Kidney tubule cell (primary cell): ENCODE measurements at regions not wholly inside any gene's neighbourhood (a gene's known extent, or its start where the extent isn't known, plus 50 kb on each side); places are given as distances from the start of the nearest gene placed in this dataset.
"Not testable (repeated sequence)": the region's sequence is repeated elsewhere in the genome, so short reads cannot be mapped to it uniquely, and the experiment has no call there.

Experiments
- DNase-seq: peaks from one replicate; pipeline ENCODE4 v3.0.0-alpha.2; 2018; ENCODE audit warnings: low spot score

DNA sequence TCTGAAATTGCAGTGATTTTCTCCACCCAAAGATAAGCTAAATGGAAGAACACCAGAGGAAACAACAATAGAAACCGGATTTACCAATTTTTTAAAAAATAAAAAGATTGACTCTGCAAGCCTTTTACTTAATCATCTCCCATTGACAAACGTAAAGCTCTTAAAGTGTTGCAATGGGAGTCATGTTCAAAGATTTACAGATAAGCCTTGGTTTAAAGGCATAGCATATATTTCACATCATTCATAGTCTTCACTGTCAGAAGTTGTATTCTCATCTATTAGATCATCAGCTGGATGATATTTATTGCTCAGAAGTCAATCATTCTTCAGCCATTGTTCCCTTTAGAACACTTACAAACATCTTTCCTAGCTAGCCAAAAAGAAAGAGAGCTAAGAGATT, 397.6 kb downstream of the GBE1 start:
- DNase-seq = no peak

DNA sequence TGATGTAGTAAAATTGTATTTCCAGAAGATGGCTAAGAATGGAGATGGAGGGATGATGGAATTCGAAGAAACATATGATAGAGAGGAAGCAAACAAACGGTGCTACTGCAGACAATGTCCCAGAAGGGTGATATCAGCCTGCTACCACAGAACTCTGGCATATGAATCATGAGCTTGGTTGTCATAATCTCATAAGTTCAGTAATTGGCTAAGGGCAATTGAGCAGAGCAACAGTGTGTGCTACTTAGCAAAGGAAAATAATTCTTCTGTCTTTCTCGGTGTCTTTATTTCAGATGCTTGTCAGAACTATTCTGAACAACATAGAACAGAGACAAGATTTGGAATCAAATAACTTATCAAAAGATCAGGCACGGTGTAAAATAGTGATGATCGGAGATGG, 407.3 kb downstream of the GBE1 start:
- no peak for DNase-seq

DNA sequence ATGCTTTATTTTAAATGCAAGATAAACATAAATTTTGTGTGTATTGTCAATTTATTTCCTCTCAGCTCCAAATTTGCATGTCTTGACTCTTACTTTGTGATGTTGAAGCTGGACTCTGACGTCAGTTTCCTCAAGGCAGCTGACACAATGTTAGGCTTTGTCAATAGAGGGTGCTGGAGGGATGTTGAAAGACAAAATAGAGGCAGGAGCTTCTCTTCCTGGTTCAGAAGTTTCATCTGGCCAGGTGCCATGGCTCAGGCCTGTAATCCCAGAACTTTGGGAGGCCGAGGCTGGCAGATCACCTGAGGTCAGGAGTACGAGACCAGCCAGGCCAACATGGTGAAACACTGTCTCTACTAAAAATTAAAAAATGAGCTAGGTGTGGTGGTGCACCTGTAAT, 408.6 kb downstream of the GBE1 start:
- DNase-seq = peak; percentile 58

DNA sequence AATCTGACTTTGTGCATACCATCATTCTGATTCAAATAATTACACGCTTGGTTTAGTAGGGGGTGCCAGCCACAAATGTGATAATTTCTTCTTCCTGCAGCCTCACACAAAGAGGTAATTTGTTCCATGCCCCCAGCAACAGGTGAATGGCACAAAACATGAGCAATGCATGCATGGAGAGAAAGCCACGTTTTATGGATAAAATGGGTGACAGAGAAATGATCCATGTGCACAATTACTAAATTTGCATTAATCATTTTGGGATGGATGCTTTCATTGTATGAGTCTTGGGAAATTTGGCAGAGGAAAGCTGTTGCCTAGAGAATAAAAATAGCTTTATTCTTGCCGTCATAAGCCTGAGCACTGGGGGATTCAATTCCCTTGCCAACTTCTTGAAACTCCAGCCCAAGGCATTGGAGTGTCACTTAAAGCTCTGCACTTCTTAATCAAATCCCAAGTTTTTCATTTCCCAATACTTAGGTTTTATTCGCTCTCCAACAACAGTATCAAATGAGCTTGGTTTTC, 411.6 kb downstream of the GBE1 start:
- no peak for DNase-seq

DNA sequence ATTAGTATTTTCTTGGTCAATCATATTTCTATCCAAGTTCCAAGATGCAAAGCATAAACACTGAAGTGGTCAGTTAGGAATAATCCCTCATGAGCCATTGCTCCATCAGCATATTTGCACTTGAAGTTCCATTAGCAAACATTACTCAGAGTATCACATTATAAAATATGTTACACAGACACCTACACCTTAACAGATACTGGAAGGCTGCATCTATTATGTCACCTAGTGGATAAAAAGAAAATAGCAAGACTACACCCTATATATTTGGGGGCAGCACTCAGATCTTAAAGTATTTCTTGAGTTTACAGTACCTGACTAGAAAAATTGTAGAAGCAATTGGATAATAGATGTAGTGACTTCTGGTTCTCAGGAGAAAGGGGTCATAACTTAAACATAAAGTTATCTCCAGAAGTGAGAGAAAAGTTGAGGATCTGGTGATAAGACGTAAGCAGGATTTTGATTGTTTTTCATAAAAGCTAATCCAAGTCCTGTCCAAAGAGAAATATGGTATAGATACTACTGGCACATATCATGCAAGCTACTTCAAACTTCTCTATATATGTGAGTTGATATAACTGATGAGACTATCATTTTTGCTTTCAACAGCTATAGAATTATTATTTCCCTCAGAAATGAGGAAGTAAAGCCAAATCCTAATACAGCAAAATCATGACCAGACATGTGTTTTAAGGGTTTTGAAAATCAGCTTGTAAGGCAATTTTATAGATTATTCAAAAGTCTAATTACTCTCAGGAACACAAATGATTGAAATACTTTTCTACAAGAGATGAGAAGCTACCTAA, 422.2 kb downstream of the GBE1 start:
- peak; percentile 61 for DNase-seq

DNA sequence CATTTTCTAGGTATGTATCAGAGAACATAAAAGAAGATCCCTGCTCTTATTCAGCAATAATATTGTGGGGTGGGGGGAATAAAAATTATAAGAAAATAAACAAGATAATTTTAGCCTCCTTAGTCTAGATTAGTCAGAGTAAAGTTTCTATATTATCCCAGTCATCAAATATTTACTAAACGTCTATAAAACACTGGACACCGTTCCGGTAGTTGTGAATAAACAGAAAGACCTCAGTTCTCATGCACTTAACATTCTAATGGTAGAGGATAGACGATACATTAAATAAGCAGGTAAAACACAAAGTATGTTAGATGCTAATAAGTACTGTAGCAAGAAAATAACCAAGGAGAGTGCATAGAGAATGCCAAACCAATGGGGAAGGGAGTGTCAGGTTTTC, 425.0 kb downstream of the GBE1 start:
- no peak for DNase-seq

DNA sequence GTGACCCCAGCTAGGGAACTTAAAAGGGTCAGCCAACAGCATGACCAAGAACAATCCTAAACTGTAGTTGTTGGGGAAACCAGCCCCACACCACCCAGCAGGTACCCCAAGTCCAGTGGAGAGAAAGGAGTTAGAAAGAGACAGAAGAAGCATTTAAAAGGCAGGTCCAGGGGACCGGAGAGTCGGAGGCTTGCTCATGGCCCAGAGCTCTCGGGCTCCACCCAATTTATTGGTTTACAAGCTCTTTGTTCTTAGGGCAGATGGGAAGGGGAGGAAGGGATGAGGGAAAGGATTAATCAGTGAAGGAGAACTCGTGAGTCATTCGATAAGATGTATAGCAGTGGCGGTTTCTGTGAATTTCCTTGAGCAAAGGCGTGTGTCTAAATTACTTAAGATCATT, 431.6 kb downstream of the GBE1 start:
- not testable (repeated sequence) for DNase-seq

DNA sequence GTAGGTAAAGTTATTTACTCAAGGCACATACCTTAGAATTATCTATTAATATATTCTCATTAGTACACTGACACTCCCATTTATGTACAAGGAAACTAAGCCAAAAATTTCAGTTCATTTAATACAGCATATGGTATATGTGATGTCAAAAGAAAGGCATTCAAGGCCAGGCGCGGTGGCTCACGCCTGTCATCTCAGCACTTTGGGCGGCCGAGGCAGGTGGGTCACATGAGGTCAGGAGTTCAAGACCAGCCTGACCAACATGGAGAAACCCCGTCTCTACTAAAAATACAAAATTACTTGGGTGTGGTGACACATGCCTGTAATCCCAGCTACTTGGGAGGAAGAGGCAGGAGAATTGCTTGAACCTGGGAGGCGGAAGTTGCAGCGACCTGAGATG, 435.2 kb downstream of the GBE1 start:
- no peak for DNase-seq

DNA sequence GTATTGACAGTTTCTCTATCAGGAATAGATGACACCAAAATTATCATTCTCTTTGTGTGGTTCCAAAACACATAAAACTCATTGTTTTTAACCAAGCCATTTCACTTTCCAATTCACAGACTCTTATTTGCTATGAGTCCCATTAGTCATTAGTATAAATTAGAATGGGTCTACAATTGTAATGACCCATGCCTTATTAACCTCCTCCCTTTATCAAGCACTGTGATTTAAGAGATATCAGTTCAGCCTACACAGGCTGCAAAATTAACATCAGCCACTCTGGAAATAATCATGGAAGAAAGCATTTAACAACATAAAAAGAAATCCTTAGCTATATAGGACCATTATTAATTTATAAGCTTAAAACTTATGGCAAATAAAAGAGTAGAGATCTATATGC, 440.6 kb downstream of the GBE1 start:
- no peak for DNase-seq

DNA sequence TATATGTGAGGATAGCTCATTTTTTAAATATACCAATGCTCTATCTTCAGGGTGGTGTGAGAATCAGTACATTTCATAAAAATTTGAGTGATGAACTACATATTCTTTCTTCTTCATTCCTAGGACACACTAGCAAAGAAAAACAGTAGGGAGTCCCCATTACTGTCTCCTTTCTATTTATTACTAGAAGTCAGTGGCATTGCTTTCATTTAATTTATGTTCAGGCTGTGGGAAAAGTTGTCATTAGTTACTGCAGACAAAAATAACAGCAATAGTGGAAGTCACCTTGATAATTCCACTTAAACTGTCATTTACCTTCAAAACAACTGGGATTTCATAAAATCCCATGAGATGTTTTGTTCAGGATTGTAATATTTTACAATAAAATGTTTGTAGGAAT, 446.4 kb downstream of the GBE1 start:
- DNase-seq = no peak

DNA sequence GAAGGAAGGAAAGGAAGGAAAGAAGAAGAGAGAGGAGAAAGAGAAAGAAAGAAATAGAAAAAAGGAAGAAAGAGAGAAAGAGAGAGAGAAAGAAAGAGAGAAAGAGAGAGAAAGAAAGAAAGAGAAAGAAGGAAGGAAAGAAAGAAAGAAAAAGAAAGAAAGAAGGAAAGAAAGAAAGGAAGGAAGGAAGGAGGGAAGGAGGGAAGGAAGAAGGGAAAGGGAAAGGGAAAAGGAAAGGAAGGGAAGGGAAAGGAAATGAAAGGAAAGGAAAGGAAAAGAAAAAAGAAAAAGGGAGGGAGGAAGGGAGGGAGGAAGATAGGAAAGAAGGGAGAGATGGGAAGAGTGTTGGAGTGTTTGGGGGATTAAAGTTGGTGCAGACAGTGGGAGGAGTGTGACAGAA, 450.1 kb downstream of the GBE1 start:
- no peak for DNase-seq

DNA sequence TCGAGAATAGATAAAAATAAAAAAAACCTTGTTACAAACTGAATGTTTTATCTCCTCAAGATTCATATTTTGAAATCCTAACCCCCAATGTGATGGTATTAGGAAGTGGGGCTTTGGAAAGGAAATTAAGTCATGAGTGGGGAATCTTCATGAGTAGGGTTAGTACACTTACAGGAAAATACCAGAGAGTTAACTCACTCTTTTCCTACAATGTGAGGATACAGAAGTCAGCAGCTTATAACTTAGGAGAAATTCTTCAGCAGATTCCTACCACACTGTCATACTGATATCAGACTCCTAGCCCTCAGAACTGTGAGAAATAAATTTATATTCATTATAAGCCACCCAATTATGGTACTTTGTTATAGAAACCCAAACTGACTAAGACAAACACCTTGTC, 453.1 kb downstream of the GBE1 start:
- DNase-seq = peak; percentile 74

DNA sequence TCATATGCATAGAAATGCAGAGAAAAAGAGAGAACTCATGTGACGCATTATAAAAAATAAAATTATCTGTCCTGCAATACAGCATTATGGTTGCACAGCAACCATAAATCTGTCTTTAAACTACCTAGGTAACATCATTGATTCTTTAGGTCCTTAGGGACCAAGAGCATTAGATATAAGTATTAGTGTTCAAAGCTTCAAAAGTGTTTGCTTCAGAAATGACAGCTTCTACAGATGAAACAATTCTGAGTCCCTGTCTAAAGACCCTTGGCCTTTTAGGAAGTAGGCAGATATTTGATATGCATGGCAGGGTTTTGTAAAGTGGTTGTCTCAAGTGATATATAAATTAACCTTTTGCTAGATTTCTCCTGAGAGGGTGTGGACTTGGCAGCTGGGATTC, 454.2 kb downstream of the GBE1 start:
- no peak for DNase-seq

DNA sequence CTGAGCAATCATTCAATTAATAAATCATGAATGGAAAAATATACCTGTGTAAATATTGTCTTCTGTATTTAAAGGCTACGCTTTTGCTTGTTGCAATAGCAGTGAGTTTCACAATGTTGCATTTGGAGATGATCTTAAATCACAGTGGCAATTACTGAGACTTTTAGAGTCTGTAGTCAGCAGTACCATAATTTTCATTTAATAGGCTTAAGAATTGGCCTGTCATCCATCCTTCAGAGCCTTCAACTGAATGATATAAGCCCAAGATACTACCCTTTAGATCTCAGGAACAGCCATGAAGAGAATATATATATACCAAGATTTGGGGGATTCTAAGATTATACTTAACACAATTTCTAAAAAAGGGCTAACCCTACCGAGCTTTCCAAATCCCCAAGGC, 458.1 kb downstream of the GBE1 start:
- no peak for DNase-seq

DNA sequence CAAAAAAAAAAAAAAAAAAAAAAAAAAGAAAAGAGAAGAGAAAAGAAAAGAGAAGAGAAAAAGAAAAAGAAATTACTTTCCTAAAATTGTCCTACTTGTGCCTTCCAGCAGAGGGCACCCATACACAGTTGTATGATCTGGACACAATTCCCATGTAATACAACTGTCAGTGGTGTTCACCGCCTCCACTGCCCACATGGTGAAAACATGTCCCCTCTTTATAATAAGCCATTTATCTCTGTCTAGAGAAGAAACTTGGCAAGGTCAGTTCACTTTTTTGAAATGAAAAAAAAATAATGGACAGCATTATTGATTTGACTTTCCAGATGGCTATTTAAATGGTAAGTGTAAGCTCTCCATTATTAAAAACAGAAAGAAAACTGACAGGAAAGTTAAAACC, 459.4 kb downstream of the GBE1 start:
- DNase-seq = peak; percentile 62

DNA sequence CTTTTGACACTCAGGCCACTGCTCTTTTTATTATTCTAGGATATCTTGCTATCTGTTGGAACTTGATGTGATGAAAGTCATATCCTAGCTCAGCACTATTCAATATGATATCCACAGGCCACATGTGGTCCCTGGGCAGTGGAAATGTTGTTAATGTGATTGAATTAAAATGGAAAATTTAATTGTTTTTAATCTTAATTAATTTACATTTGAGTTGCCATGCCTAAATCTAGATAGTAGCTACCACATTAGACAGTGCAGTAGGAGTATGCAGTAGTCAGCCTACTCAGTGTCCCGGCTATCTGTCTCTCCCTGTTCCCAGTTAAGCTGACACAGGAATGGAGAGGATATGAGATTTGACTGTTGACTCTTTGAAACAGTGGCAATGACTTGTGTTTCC, 460.2 kb downstream of the GBE1 start:
- no peak for DNase-seq

DNA sequence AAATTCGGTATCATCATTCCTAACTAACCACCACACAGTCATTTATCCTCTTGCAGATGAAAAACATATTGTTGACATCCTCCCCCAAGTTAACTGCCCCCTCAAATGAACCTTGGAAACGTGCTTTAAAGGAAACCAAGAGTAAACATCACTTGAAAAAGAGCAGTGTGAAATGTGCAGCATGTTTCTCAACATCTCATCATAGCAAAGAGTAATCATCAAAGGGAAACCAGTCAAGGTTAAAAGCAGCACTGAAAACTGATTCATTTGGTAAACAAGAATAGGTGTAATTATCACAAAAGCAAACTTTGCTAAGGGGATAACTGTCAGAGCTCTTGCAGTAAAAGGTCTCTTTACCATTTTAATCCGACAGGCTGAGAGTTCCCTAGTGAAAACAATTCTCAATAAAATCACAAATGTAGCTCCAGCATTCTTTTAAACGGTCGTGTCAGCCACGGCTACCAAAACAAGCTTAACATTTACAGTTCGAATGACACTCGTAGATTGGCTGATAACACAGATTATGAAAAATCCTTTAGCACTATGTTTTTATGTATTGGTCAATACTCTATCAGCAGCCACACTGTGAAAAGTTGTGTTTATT, 461.0 kb downstream of the GBE1 start:
- no peak for DNase-seq

DNA sequence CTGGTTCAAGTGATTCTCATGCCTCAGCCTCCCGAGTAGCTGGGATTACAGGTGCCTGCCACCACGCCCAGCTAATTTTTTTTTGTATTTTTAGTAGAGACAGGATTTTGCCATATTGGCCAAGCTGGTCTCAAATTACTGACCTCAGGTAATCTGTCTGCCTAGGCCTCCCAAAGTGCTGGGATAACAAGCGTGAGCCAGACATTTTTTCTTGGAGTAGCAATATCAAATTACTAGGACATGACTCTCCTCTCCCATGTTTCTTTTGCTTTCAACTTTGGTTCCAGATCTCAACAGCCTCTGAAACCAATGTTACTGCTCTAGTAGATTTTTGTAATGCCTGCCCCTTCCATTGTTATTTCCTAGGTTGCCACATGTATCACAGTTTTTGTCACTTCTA, 462.0 kb downstream of the GBE1 start:
- no peak for DNase-seq

DNA sequence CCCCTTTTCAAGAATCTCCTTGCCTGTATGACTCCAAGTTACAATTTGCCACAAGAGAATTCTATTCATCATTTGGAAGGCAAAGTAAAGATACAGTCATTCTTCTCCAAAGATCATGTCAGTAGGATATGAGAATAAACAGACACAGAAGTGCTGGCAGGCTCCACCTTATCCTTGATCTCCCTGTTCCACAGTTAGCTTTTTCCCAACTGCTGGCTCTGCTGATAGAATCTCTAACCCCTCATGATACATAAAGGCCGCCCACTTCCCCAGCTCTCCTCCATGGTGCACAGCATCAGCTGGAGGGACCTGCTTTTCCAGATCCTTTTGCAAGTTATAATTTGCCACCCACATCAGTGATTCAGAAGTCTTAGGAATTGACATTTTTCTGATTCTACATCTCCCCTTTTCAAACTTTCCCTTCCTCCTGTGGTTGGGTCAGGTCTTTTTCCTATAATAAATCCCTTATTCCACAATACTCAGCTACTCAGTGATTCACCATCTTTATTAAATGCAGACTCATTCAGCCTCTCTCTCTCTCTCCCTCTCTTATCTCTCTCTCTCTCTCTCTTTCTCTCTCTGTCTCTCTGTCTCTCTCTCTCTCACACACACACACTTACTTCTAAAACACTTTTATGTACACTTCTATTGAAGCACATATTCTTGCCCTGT, 465.4 kb downstream of the GBE1 start:
- no peak for DNase-seq

DNA sequence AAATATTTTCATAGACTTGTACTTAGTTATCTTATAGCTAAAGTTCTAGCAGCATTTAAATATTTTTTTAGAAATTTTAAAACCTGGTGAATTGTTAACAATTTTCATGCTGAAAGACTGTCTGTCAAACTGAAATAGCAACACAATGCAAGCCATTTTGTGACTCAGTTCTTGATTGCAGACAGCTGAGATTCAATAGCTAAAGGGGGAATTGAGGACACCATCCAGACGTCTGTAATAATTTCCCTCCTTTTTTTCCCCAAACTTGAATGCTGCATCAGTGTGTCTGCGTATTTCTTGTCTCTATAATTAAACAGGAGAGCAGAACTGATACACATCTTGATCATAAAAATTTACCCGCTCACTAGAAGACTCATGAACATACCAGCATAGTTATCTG, 468.3 kb downstream of the GBE1 start:
- no peak for DNase-seq

DNA sequence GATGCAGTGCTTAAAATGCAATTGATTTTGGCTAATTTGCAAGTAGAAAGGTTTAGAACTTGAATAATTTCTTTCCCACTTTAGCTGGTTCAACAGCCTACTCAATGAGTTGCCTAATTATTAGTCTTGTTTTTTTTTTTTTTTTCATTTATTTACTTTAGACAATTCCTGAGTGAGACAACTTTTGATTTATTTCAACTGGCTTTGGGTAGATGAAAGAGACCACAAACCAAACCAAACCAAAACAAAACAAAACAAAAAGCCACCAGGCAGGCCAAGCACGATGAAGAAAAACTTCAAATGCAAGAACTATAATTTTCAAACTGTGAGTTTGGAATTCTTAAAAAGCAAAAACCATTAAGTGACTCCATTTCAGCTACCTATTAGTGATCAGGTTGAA, 469.9 kb downstream of the GBE1 start:
- no peak for DNase-seq

DNA sequence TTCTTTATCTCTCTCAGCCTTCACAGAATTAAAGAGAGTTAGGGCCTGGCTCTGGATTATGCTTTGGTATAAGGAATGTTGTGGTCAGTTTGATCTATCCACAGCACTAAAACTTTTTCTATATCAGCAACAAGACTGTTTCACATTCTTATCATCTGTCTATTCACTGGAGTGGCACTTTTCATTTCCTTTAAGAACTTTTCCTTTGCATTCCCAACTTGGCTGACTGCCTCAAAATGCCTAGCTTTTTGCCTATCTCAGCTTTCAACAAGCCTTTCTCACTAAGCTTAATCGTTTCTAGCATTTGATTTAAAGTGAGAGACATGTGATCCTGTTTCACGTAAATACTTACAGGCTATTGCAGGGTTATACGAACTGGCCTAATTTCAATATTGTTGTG, 471.8 kb downstream of the GBE1 start:
- DNase-seq = peak; percentile 20
